Esophagus squamous epithelium (tissue), 5 donors: ENCODE measurements at regions not wholly inside any gene's neighbourhood (a gene's known extent, or its start where the extent isn't known, plus 50 kb on each side); places are given as distances from the start of the nearest gene placed in this dataset.

Experiments
- DNase-seq: peaks from one replicate; lab custom pipeline; 2025; lab: John Stamatoyannopoulos, UW
- H3K27ac ChIP-seq, 4 donors: fragments of 200-600 bp; sonication (generic); one replicate each; pipeline ENCODE4 v1.5.1; 2016 to 2019; ENCODE audit warnings: mild to moderate bottlenecking in 1 of 4
- H3K27me3 ChIP-seq, 4 donors: fragments of 200-600 bp; sonication (generic); 1 replicate in 3 of 4; 2 replicates in 1 of 4; pipeline versions ENCODE4 v1.5.1 to v1.6.0; 2017 to 2021; ENCODE audit warnings: antibody characterized with exemption in 1 of 4
- H3K36me3 ChIP-seq, 3 donors: fragments of 200-600 bp; sonication (generic); one replicate each; pipeline ENCODE4 v1.5.1; 2016 to 2019
- H3K4me1 ChIP-seq, 3 donors: fragments of 200-600 bp; sonication (generic); one replicate each; pipeline ENCODE4 v1.5.1; 2017 to 2019
- H3K4me3 ChIP-seq, 4 donors: fragments of 200-600 bp; sonication (generic); 1 replicate in 3 of 4; 2 replicates in 1 of 4; pipeline ENCODE4 v1.5.1; 2016 to 2019; ENCODE audit warnings: mild to moderate bottlenecking in 2 of 4, moderate library complexity in 1 of 4
- H3K9me3 ChIP-seq, 3 donors: fragments of 200-600 bp; sonication (generic); one replicate each; pipeline ENCODE4 v1.5.1; 2016 to 2019
- CTCF ChIP-seq, 6 experiments: fragments of 450-650 bp in 4 of 6; fragments of 200-600 bp in 2 of 6; sonication (generic) in 2 of 6; IDR thresholded peaks; one replicate each; pipeline ENCODE4 v1.5.1; 2016 to 2019; ENCODE audit warnings: antibody characterized with exemption in 6 of 6, mild to moderate bottlenecking in 4 of 6, moderate library complexity in 4 of 6
- POLR2A ChIP-seq, 4 donors: fragments of 450-650 bp; IDR thresholded peaks; one replicate each; pipeline ENCODE4 v1.6.1; 2017; ENCODE audit warnings: antibody characterized with exemption in 4 of 4, mild to moderate bottlenecking in 4 of 4, moderate library complexity in 3 of 4
- WGBS, 2 donors: methylation state at CpG; one replicate each; pipeline ENCODE4 v1.1.5; 2018; 5-methylcytosine and 5-hydroxymethylcytosine counted together
- intact Hi-C: fragments of 100-400 bp; cut with DNase I; formaldehyde crosslinking; loops from one replicate; pipeline ENCODE4 v1.15.0; 2022
- donor health status: DM: yes; HTN: yes; CAD: no.

- H3K9me3 ChIP-seq, result peaks cover 0 to 18% (median 0%) of the 10 kb centered on the region in 3 donors
- H3K27me3 ChIP-seq, result no peaks in the 10 kb centered on the region
- intact Hi-C loops, result no loop called here
- no peak for DNase-seq
- H3K4me1 ChIP-seq, result no peaks in the 10 kb centered on the region
- 84 to 85% methylated on average over 3 of the region's 3 CpGs for WGBS, 2 donors
- no peak for TF ChIP-seq POLR2A (IDR thresholded peaks at IDR 0.05)
- no peak for TF ChIP-seq CTCF (IDR thresholded peaks at IDR 0.05)
- H3K36me3 ChIP-seq, result no peaks in the 10 kb centered on the region
- no peak overlapping the region for H3K4me3 ChIP-seq
- no peak overlapping the region for H3K27ac ChIP-seq
Observed at GRCh38 chr6:67535946-67536345, 1099.1 kb upstream of the ADGRB3 start.

GRCh38 chr6:67506352-67506751, 1128.7 kb upstream of the ADGRB3 start:
- Histone ChIP-seq H3K27ac (no peak overlapping the region), H3K4me1 (no peaks in the 10 kb centered on the region), H3K36me3 (no peaks in the 10 kb centered on the region), H3K27me3 (no peaks in the 10 kb centered on the region), H3K4me3 (no peak overlapping the region), H3K9me3 (peaks cover 0 to 8% (median 0%) of the 10 kb centered on the region in 3 donors)
- 69 to 73% methylated on average over 2 of the region's 2 CpGs for WGBS, 2 donors
- no peak for DNase-seq
- intact Hi-C loops, result no loop called here
- TF ChIP-seq POLR2A (IDR thresholded peaks at IDR 0.05) (no peak), CTCF (IDR thresholded peaks at IDR 0.05) (no peak)

DNA sequence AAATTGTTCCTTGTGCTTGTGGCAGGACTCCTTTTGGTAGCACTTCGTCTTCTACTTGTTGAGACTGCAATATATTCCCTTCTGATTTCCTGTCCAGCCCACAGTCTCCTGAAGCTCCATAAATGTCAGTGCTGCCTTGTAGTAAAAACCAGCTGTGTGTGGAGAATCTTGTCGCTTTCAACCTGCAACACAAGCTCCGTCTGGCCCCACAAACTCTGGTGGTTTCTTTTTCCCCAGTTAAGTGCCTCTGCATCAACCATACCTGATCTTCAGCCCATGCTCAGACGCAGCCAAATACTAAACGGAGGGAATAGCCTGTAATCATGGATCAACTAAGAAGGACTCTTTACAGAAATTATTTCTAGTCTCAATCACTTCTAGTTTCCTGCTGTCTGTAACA, 1133.3 kb upstream of the ADGRB3 start:
- Histone ChIP-seq H3K9me3 (peaks cover 0 to 8% (median 0%) of the 10 kb centered on the region in 3 donors), H3K4me1 (no peaks in the 10 kb centered on the region), H3K4me3 (no peak overlapping the region), H3K27me3 (no peaks in the 10 kb centered on the region), H3K27ac (no peak overlapping the region), H3K36me3 (no peaks in the 10 kb centered on the region)
- no peak for DNase-seq
- intact Hi-C loops, result no loop called here
- no peak for TF ChIP-seq CTCF (IDR thresholded peaks at IDR 0.05)
- TF ChIP-seq POLR2A (IDR thresholded peaks at IDR 0.05), result no peak
- WGBS, 2 donors, result 67 to 70% methylated on average over 5 of the region's 5 CpGs

- Histone ChIP-seq H3K4me1 (no peaks in the 10 kb centered on the region), H3K36me3 (no peaks in the 10 kb centered on the region), H3K27me3 (no peaks in the 10 kb centered on the region), H3K27ac (no peak overlapping the region), H3K9me3 (no peaks in the 10 kb centered on the region), H3K4me3 (no peak overlapping the region)
- DNase-seq, result no peak
- 46 to 58% methylated on average over 1 of the region's 1 CpG for WGBS, 2 donors
- intact Hi-C loops, result no loop called here
- TF ChIP-seq POLR2A (IDR thresholded peaks at IDR 0.05) (no peak), CTCF (IDR thresholded peaks at IDR 0.05) (no peak)
Observed at GRCh38 chr6:67497749-67498148, 1137.3 kb upstream of the ADGRB3 start.

DNA sequence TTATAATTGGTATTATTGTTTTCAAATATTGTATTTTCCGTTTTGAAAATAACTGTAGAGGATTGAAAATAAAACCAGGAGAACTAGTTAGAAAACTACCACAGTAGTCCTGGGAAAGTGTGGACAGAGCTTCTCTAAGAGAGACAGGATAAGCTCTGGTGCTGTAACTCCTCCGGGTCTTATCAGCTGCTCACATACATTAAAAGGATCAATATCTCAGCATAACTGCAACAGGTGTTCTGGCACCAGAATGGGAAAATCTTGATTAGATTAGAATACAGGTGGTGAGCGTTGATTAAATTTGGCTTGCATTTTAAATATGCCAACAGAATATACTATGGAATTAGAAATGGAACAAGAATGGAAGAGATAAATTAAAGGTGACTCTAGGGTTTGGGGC, 1138.9 kb upstream of the ADGRB3 start:
- Histone ChIP-seq H3K27me3 (no peaks in the 10 kb centered on the region), H3K36me3 (no peaks in the 10 kb centered on the region), H3K9me3 (no peaks in the 10 kb centered on the region), H3K27ac (no peak overlapping the region), H3K4me3 (no peak overlapping the region), H3K4me1 (no peaks in the 10 kb centered on the region)
- DNase-seq, result no peak
- TF ChIP-seq POLR2A (IDR thresholded peaks at IDR 0.05), result no peak
- TF ChIP-seq CTCF (IDR thresholded peaks at IDR 0.05), result no peak
- 82 to 86% methylated on average over 3 of the region's 3 CpGs for whole genome bisulfite sequencing, 2 donors
- intact Hi-C loops, result no loop called here
